ENCODE measurements at regions not wholly inside any gene's neighbourhood (a gene's known extent, or its start where the extent isn't known, plus 50 kb on each side); places are given as distances from the start of the nearest gene placed in this dataset.
"Not testable (repeated sequence)": the region's sequence is repeated elsewhere in the genome, so short reads cannot be mapped to it uniquely, and the experiment has no call there.

DNA sequence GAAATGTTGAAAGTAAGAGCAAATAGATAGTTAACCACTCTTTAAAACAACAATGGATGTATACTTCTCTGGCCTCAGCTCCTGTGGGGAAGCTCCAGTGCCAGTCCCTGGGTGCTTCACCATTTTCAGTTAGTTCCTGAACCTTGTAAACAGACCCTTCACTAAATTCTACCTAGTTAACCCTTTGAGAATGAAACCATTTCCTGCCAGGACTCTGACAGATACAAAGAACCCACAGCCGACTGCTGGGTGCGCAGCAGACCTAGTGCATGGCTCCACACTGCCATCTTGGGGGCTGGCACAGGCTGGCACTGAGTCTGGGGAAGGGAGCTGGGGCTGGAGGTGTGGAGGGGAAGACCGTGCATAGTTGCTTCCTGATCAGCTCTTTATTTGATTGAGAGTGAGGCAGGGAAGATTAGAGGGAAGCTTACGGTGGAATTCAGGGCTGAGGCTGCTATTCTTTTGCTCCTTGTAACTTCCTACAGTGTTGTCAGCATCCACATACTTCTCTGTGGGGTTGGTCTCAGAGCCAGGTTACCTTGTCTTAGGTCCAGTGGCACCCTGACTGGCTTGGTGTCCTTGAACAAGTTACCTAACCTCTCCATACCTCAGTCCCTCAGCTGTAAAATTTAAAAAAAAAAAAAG is 62.3 kb upstream of the TP53BP2 start:
- ATAC-seq (replicated peaks in 1 of 2); H3K4me3 Mint-ChIP-seq; H3K27ac Mint-ChIP-seq; H3K36me3 Mint-ChIP-seq (ENCODE audit: insufficient read depth in 2 of 2); H3K9me3 Mint-ChIP-seq; H3K27me3 Mint-ChIP-seq (ENCODE audit: low read depth); H3K4me1 Mint-ChIP-seq (ENCODE audit: low read depth): not testable (repeated sequence)
- peak; percentile 32 to 48 for DNase-seq

DNA sequence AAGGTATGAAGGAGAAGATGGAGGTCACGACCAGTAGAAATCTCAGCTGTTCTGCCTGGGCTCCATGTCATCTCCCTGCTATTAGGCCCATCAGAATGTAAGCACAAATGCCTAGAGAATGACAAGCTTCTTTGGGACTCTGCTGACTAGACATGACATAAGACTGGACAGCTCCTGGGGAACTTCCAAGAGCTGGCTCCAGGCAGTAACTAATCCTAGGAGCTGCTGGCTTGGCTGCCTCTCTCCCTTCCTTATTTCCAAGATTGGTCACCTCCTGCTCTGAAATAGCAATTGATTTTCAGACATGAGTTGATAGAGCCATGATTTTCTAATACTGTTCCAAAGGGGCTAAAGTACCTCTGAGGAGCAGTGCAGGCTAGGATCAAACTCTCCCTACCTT is 57.5 kb upstream of the TP53BP2 start:
- H3K27me3 Mint-ChIP-seq (ENCODE audit: low read depth); H3K4me1 Mint-ChIP-seq (ENCODE audit: low read depth); H3K36me3 Mint-ChIP-seq (ENCODE audit: insufficient read depth in 2 of 2); ATAC-seq (replicated peaks in 1 of 2); DNase-seq; H3K27ac Mint-ChIP-seq; H3K9me3 Mint-ChIP-seq; H3K4me3 Mint-ChIP-seq: not testable (repeated sequence)

DNA sequence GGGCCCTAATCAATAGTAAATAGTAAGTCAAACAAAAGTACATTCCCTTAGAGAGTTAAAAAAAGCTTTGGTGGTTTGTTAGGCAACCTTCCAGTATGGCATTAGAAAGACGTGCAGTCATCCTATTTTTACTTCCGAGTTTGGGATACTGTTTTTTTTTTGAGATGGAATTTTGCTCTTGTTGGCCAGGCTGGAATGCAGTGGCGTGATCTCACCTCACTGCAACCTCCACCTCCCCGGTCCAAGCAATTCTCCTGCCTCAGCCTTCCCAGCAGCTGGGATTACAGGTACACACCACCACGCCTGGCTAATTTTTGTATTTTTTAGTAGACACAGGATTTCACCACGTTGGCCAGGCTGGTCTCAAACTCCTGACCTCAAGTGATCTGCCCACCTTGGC is 54.0 kb upstream of the TP53BP2 start:
- ATAC-seq (replicated peaks in 1 of 2) = not testable (repeated sequence)

GRCh38 chr1:223897097-223897496 is 51.4 kb upstream of the TP53BP2 start:
- H3K9me3 Mint-ChIP-seq; DNase-seq; ATAC-seq (replicated peaks in 1 of 2); H3K4me1 Mint-ChIP-seq (ENCODE audit: low read depth); H3K27ac Mint-ChIP-seq; H3K36me3 Mint-ChIP-seq (ENCODE audit: insufficient read depth in 2 of 2); H3K4me3 Mint-ChIP-seq; H3K27me3 Mint-ChIP-seq (ENCODE audit: low read depth): not testable (repeated sequence)

More for the DNA sequence above, 54.0 kb upstream of the TP53BP2 start:
- DNase-seq; H3K36me3 Mint-ChIP-seq (ENCODE audit: insufficient read depth in 2 of 2); H3K9me3 Mint-ChIP-seq; H3K4me3 Mint-ChIP-seq; H3K27ac Mint-ChIP-seq; H3K27me3 Mint-ChIP-seq (ENCODE audit: low read depth); H3K4me1 Mint-ChIP-seq (ENCODE audit: low read depth): not testable (repeated sequence)

DNA sequence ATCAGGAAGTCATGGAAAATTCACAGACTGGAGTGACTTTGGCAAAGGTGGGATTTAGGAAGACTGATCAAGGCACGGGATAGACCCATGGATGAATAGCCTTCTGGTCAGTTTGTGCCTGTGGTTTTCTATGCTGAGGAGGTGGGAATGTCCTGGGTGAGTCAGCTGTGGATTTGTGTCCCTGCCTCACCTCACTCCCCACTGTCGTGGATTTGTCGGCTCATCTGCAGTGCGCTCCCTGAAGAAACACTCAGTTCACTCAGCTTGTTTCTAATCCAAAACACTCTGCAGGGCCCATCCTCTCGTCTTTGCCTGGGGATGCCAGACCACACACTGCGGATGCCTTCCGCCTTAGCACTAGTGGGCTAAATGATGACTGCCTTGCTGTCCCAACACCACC is 50.2 kb upstream of the TP53BP2 start:
- H3K4me1 Mint-ChIP-seq (ENCODE audit: low read depth); H3K27me3 Mint-ChIP-seq (ENCODE audit: low read depth); H3K36me3 Mint-ChIP-seq (ENCODE audit: insufficient read depth in 2 of 2); H3K9me3 Mint-ChIP-seq; DNase-seq; ATAC-seq (replicated peaks in 1 of 2); H3K4me3 Mint-ChIP-seq; H3K27ac Mint-ChIP-seq: not testable (repeated sequence)

All from activated T-cell treated with anti-CD3 and anti-CD28 coated beads, Interleukin-2, amount 50 U/mL, for 72 hours (primary cell).